ENCODE measurements at regions not wholly inside any gene's neighbourhood (a gene's known extent, or its start where the extent isn't known, plus 50 kb on each side); places are given as distances from the start of the nearest gene placed in this dataset.

DNA sequence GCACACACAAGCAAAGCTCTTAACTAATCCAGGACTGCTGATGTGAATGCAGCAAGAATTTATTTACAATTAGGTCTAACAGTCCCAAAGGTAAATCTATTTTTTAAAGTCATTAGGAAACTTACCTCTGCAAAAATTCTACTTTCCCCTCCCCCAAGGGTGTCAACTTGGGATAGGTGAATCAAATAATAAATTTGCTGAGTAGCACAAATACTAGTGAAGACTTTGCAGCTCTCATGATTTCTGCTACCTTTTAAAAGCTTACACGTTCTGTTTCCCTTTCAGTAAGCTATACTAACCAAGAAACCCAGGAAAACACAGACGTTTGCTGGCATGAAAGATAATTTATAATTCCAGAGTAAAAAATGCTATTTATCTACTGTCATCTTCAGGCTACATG is 296.6 kb upstream of the SLC7A11 start:
- TF ChIP-seq YY1 (IDR thresholded peaks at IDR 0.05; ENCODE audit: insufficient read depth, insufficient read length) (no peak), SUZ12 (IDR thresholded peaks at IDR 0.05; ENCODE audit: extremely low read depth, insufficient read depth, insufficient read length) (no peak)
